ENCODE measurements at regions not wholly inside any gene's neighbourhood (a gene's known extent, or its start where the extent isn't known, plus 50 kb on each side); places are given as distances from the start of the nearest gene placed in this dataset.
"Not testable (repeated sequence)": the region's sequence is repeated elsewhere in the genome, so short reads cannot be mapped to it uniquely, and the experiment has no call there.

DNA sequence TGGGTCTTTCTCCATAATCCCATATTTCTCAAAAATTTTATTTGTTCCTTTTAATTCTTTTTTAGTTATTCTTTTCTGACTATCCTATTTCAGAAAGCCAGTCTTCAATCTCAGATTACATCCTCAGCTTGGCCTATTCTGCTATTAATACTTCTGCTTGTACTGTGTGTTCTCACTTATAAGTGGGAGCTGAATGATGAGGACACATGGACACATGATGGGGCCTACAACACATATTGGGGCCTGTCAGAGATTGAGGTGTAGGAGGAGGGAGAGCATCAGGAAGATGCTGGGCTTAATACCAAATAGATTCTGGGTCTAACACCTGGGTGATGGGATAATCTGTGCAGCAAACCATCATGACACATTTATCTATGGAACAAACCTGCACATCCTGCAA, 82.3 kb downstream of the MAGEE1 start:
- DNase-seq: no peak

DNA sequence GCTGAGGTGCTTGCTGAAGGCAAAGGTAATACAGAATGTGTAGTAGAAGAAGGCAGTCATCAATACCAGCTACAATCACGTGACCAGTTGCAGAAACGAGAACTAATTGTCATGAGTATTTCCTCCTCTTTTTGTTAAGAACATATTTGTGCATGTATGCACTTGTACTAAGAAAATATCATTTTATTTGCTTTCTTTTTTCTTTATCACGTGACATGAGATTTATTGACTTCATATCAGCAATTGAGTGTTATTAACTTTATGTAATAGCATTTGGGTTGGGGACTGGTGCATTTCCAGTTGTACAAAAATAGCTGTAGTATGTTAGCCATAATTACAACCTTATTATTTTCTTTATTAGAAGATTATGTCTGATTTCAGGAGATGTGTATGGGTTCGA, 90.0 kb downstream of the MAGEE1 start:
- no peak for DNase-seq

DNA sequence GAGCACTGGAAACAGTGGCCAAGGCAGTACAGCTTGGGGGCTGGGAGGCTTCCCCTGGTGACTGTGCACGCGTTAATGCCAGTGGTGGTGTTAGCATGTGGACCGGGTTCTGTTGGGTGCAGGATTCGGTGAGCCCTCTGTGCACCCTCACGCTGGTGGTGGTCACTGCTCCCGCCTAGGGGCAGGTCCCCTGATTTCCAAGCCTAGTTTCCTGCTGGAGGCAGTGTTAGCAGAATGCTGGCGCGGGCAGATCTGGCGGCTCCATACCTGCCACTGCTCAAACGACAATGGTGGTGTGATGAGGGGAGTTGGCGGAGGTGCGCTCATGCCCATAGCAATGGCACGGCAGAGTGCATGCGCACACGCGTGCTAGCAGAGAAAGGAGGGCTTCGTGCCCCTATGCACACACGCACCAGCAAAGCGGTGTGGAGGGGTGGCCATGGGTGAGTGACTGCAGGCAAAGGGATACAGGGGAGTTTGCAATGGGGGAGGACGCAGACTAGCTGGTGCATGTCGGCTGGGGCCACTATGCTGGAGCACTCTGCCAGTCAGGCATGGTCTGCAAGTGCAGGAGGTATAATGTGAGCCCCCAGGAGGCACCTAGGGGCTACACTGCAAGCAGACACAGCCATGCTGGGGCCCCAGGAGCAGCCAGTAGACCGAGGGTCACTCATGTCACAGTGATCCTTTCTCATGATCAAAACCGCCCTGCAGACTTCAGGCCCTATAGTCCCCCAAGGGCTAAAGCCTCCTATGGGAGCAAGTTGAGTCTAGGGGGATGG, 93.0 kb downstream of the MAGEE1 start:
- DNase-seq: no peak

DNA sequence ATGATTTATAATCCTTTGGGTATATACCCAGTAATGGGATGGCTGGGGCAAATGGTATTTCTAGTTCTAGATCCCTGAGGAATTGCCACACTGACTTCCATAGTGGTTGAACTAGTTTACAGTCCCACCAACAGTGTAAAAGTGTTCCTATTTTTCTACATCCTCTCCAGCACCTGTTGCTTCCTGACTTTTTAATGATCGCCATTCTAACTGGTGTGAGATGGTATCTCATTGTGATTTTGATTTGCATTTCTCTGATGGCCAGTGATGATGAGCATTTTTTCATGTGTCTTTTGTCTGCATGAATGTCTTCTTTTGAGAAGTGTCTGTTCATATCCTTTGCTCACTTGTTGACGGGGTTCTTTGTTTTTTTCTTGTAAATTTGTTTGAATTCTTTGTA, 108.2 kb downstream of the MAGEE1 start:
- DNase-seq: not testable (repeated sequence)

DNA sequence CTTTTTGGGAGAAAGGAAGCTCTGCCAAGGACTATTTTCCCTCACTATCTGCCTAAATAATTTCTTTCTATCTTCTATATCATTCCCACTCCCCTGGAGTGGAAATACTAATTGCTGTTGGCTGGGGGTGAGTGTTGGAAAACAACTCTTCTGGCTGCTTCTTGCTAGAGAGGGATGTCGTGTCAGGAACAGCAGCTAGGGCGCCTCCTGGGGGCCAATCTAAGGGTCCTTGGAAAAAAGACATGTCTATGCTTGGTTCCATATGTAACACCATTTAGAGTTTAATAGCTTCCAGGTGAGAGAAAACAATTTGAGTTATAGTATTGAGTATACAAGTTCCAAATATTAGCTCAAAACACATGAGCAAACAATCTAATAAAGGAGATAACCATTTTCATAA, 111.3 kb downstream of the MAGEE1 start:
- no peak for DNase-seq

DNA sequence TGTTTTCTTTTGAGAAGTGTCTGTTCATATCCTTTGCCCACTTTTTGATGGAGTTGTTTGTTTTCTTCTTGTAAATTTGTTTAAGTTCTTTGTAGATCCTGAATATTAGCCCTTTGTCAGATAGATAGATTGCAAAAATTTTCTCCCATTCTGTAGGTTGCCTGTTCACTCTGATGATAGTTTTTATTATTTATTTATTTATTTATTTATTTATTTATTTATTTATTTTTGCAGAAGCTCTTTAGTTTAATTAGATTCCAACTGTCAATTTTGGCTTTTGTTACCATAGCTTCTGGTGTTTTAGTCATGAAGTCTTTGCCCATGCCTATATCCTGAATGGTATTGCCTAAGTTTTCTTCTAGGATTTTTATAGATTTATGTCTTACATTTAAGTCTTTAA, 115.9 kb downstream of the MAGEE1 start:
- not testable (repeated sequence) for DNase-seq

DNA sequence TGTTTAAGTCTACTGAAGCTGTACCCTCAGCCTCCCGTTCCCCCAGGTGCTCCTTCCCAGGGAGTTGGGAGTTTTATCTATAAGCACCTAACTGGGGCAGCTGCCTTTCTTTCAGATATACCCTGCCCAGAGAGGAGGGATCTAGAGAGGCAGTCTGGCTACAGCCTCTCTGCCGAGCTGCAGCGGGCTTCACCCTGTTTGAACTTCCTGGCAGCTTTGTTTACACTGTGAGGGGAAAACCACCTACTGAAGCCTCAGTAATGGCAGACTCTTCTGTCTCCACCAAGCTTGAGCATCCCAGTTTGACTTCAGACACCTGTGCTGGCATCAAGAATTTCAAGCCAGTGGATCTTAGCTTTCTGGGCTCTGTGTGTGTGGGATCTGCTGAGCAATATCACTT, 122.5 kb downstream of the MAGEE1 start:
- DNase-seq: no peak

DNA sequence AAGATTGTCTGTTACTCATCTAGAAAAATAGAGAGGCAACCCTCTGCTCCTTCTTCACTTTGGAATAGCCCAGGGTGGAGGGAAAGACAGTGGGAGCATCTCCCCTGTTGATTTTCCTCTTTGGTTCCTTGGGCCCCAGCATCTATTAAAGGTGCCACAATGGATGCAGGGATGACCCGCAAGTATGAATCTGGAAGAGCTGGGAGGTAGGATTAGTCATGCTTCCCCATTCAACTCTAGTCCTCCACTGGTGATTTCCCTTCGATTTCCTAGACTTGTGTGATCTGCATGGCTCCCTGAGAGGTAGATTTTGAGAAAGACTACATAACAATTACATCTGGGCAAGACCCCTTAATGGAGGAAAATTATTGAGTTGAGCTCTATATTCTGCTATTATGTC, 127.8 kb downstream of the MAGEE1 start:
- DNase-seq: no peak

DNA sequence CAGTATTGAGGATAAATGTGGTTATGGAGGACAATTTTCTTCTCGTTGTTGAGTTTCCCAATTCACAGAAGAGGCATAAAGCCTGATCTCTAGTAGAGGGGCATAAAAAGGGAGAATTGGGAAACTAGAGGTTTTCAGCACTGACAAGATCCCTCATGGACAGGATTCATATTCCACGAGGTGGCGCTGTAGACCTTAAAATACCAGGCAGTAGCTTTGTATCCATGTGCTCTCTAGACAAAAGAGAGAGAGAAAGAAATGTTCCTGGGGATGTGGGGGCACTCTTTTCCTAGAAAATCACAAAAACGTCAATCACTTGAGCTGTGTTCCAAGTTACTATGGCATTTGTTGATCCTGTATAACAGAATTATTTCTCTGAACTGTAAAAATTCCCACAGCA, 128.3 kb downstream of the MAGEE1 start:
- peak; percentile 23 for DNase-seq

DNA sequence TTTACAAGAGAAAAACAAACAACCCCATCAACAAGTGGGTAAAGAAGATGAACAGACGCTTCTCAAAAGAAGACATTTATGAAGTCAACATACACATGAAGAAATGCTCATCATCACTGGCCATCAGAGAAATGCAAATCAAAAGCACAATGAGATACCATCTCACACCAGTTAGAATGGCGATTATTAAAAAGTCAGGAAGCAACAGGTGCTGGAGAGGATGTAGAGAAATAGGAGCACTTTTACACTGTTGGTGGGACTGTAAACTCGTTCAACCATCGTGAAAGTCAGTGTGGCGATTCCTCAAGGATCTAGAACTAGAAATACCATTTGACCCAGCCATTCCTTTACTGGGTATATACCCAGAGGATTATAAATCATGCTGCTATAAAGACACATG, 137.3 kb downstream of the MAGEE1 start:
- not testable (repeated sequence) for DNase-seq

DNA sequence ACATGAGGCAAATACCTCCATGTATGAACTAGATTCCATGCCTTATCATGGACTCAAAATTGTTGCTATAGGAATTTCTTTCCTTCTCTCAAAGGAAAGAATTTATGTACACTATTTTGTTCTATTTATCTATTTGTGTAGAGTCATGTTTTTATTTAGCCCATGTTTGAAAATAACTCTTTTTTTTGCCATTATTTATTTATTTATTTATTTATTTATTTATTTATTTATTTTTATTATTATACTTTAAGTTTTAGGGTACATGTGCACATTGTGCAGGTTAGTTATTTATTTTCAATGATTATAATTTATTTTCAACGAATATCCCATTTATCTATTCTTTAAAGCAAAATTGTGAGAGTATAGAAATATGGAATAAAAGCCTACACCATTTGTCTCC, 177.9 kb downstream of the MAGEE1 start:
- no peak for DNase-seq

DNA sequence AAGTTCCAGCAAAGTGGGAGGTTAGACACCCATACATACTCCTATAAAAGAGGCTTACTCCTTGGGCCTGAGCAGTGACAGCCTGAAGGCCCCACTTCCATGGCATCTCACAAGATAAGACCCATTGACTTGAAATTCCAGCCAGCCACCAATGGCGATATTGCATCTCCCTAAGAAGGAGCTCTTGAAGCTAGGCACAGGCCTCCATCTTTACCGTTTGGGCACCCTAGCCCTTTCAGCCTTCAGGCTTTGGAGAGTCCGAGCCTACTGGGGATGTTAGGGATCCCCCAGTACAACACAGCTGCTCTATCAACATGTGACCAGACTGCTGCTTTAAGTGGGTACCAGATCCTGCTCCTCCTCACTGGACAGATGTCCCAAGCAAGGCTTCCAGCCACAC, 189.5 kb downstream of the MAGEE1 start:
- no peak for DNase-seq

DNA sequence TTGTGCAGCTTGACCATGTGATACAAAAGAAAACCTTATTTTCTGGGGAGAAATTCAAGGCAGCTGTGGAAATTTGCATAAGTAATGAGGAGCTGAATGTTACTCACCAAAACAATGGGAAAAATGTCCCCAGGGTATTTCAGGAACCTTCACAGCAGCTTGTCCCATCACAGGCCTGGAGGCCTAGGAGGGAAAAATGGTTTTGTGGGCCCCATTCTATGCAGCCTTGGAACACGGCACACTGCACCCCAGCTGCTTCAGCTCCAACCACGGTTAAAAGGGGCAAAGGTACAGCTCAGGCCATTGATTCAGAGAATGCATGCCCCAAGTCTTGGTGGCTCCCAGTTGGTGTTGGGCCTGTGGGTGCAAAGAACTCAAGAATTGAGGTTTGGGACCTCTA, 216.1 kb downstream of the MAGEE1 start:
- DNase-seq: no peak

DNA sequence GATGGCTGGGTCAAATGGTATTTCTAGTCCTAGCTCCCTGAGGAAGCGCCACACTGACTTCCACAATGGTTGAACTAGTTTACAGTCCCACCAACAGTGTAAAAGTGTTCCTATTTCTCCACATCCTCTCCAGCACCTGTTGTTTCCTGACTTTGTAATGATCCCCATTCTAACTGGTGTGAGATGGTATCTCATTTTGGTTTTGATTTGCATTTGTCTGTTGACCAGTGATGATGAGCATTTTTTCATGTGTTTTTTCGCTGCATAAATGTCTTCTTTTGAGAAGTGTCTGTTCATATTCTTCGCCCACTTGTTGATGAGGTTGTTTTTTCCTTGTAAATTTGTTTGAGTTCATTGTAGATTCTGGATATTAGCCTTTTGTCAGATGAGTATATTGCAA, 223.9 kb downstream of the MAGEE1 start:
- DNase-seq: not testable (repeated sequence)

DNA sequence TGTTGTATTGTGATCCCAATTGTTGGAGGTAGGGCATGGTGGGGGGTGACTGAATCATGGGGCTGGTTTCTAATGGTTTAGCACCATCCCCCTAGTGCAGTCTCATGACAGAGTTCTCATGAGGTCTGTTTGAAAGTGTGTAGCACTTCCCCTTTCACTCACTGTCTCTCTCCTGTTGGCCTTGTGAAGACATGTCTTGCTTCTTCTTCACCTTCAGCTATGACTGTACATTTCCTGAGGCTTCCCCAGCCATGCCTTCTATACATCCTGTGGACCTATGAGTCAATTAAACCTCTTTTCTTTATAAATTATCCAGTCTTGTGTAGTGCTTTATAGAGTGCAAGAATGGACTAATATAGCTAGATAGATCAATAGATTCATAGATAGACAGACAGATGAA, 230.0 kb downstream of the MAGEE1 start:
- DNase-seq: no peak
